Astrocyte (in vitro differentiated cells and primary cell): ENCODE measurements at regions not wholly inside any gene's neighbourhood (a gene's known extent, or its start where the extent isn't known, plus 50 kb on each side); places are given as distances from the start of the nearest gene placed in this dataset.
A peak's percentile ranks its signal among the peaks of the same experiment; 100 is the strongest.

ENCODE experiments used
- DNase-seq: peaks from one replicate; pipeline ENCODE4 v3.0.0-alpha.2; 2010; ENCODE audit warnings: low read depth
- FAIRE-seq: peaks from 2 replicates; lab custom pipeline; 2011; peaks lifted over from hg19 to GRCh38; lab: Jason Lieb, UNC
- H2AFZ ChIP-seq: 2 replicates; pipeline ENCODE4 v1.6.0; 2012; ENCODE audit warnings: low read depth, low read length, inconsistent platforms
- H3K27ac ChIP-seq: 2 replicates; pipeline ENCODE4 v1.5.1; 2011; ENCODE audit warnings: low read depth, low read length, inconsistent platforms
- H3K27me3 ChIP-seq: 2 replicates; pipeline ENCODE4 v1.6.0; 2011; ENCODE audit warnings: low read length, inconsistent platforms; ENCODE audit not compliant: insufficient read depth
- H3K36me3 ChIP-seq: 2 replicates; pipeline ENCODE4 v1.5.1; 2011; ENCODE audit warnings: low read length, inconsistent platforms; ENCODE audit not compliant: insufficient read depth
- H3K4me1 ChIP-seq: 2 replicates; pipeline ENCODE4 v1.5.1; 2011; ENCODE audit warnings: low read length, inconsistent platforms; ENCODE audit not compliant: insufficient read depth
- H3K4me2 ChIP-seq: 2 replicates; pipeline ENCODE4 v1.6.0; 2012; ENCODE audit warnings: low read length, inconsistent platforms
- H3K4me3 ChIP-seq: 2 replicates; pipeline ENCODE4 v1.5.1; 2011; ENCODE audit warnings: low read depth, mild to moderate bottlenecking, low read length, inconsistent platforms; ENCODE audit not compliant: insufficient read depth
- H3K79me2 ChIP-seq: 2 replicates; pipeline ENCODE4 v1.6.0; 2012; ENCODE audit warnings: mild to moderate bottlenecking, low read length, inconsistent platforms; ENCODE audit not compliant: insufficient read depth
- H3K9ac ChIP-seq: 2 replicates; pipeline ENCODE4 v1.6.0; 2012; ENCODE audit warnings: mild to moderate bottlenecking, low read length, inconsistent platforms
- H3K9me3 ChIP-seq: 2 replicates; pipeline ENCODE4 v1.5.1; 2012; ENCODE audit warnings: low read depth, mild to moderate bottlenecking, low read length, inconsistent platforms; ENCODE audit not compliant: insufficient read depth
- H4K20me1 ChIP-seq: 2 replicates; pipeline ENCODE4 v1.6.0; 2012; ENCODE audit warnings: low read length, inconsistent platforms; ENCODE audit not compliant: insufficient read depth
- H3K27ac Mint-ChIP-seq: one replicate; pipeline ENCODE4 v1.8.0; 2021; ENCODE audit warnings: mild to moderate bottlenecking, mixed read lengths; ENCODE audit not compliant: unreplicated experiment
- H3K27me3 Mint-ChIP-seq: one replicate; pipeline ENCODE4 v1.8.0; 2021; ENCODE audit warnings: low read depth, mixed read lengths; ENCODE audit not compliant: unreplicated experiment
- H3K36me3 Mint-ChIP-seq: one replicate; pipeline ENCODE4 v1.8.0; 2021; ENCODE audit warnings: low read depth, mixed read lengths; ENCODE audit not compliant: unreplicated experiment
- H3K4me1 Mint-ChIP-seq: one replicate; pipeline ENCODE4 v1.8.0; 2021; ENCODE audit warnings: low read depth, mixed read lengths; ENCODE audit not compliant: unreplicated experiment
- H3K4me3 Mint-ChIP-seq: one replicate; pipeline ENCODE4 v1.8.0; 2021; ENCODE audit warnings: mild to moderate bottlenecking, moderate library complexity, mixed read lengths; ENCODE audit not compliant: unreplicated experiment
- H3K9me3 Mint-ChIP-seq: one replicate; pipeline ENCODE4 v1.8.0; 2021; ENCODE audit warnings: mild to moderate bottlenecking, mixed read lengths; ENCODE audit not compliant: unreplicated experiment
- EZH2 ChIP-seq: IDR thresholded peaks from 2 replicates; pipeline ENCODE4 v1.6.1; 2012; ENCODE audit warnings: mild to moderate bottlenecking, low read length, inconsistent platforms; ENCODE audit not compliant: insufficient read depth
- TF ChIP-seq, protein P1 (sequence below): IDR thresholded peaks from 2 replicates; pipeline ENCODE4 v1.5.1; 2011; ENCODE audit warnings: low read depth, mild to moderate bottlenecking, inconsistent platforms, low read length, moderate library complexity; ENCODE audit not compliant: insufficient read depth

DNA sequence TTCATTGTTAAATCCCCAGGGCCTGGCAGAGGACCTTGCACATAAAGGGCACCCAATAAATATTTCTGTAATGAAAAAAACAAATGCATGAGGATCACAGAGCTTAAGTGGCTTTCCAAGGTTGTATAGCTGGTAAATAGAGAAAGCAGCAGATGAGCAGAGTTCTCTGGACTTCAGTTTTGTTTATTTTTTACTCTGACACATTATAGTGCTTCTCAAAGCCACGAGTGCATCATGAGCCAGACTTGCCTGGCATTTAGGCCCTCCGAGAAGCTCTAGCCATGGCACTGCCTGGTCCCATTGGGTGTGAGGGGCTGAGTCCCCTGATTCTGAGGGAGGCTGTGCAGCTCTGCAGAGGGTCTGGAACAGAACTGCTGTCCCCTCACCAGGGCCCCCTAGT lies 87.2 kb upstream of the ZNF32 start:
- Mint-ChIP-seq H3K27ac (peak overlapping the region; percentile 35), H3K36me3 (no peaks in the 10 kb centered on the region)

GRCh38 chr10:43734716-43735115 lies 86.0 kb upstream of the ZNF32 start:
- no peak overlapping the region for H3K4me3 ChIP-seq
- TF ChIP-seq, protein P1, sequence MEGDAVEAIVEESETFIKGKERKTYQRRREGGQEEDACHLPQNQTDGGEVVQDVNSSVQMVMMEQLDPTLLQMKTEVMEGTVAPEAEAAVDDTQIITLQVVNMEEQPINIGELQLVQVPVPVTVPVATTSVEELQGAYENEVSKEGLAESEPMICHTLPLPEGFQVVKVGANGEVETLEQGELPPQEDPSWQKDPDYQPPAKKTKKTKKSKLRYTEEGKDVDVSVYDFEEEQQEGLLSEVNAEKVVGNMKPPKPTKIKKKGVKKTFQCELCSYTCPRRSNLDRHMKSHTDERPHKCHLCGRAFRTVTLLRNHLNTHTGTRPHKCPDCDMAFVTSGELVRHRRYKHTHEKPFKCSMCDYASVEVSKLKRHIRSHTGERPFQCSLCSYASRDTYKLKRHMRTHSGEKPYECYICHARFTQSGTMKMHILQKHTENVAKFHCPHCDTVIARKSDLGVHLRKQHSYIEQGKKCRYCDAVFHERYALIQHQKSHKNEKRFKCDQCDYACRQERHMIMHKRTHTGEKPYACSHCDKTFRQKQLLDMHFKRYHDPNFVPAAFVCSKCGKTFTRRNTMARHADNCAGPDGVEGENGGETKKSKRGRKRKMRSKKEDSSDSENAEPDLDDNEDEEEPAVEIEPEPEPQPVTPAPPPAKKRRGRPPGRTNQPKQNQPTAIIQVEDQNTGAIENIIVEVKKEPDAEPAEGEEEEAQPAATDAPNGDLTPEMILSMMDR: no peak
- TF ChIP-seq EZH2: no peak
- H4K20me1 ChIP-seq: no peaks in the 10 kb centered on the region
- H3K4me1 Mint-ChIP-seq: peaks cover 21% of the 10 kb centered on the region
- H3K4me3 Mint-ChIP-seq: no peak overlapping the region
- no peaks in the 10 kb centered on the region for H3K4me1 ChIP-seq
- no peaks in the 10 kb centered on the region for H3K9me3 ChIP-seq
- H3K27ac ChIP-seq: no peak overlapping the region
- DNase-seq (peak; percentile 15), FAIRE-seq (no peak)
- no peak overlapping the region for H3K4me2 ChIP-seq
- H3K9ac ChIP-seq: no peak overlapping the region
- peaks cover under 1% of the 10 kb centered on the region for H3K9me3 Mint-ChIP-seq
- no peaks in the 10 kb centered on the region for H3K36me3 ChIP-seq
- H3K79me2 ChIP-seq: no peaks in the 10 kb centered on the region
- H3K27me3 Mint-ChIP-seq: peaks cover 12% of the 10 kb centered on the region
- no peak overlapping the region for H2AFZ ChIP-seq
- H3K27ac Mint-ChIP-seq: peak overlapping the region; percentile 7
- no peaks in the 10 kb centered on the region for H3K36me3 Mint-ChIP-seq
- H3K27me3 ChIP-seq: peaks cover 2% of the 10 kb centered on the region

More for the DNA sequence above, 87.2 kb upstream of the ZNF32 start:
- Mint-ChIP-seq H3K9me3 (no peaks in the 10 kb centered on the region), H3K4me1 (peaks cover 21% of the 10 kb centered on the region), H3K27me3 (peaks cover 16% of the 10 kb centered on the region), H3K4me3 (no peak overlapping the region)
- TF ChIP-seq, protein P1: no peak
- TF ChIP-seq EZH2: no peak
- H3K9ac ChIP-seq: no peak overlapping the region
- H3K4me3 ChIP-seq: no peak overlapping the region
- peak; percentile 20 for DNase-seq
- peak; percentile 62 for FAIRE-seq
- H3K79me2 ChIP-seq: no peaks in the 10 kb centered on the region
- no peak overlapping the region for H3K27ac ChIP-seq
- H3K36me3 ChIP-seq: no peaks in the 10 kb centered on the region
- H3K9me3 ChIP-seq: no peaks in the 10 kb centered on the region
- H4K20me1 ChIP-seq: no peaks in the 10 kb centered on the region
- H2AFZ ChIP-seq: no peak overlapping the region
- H3K4me1 ChIP-seq: no peaks in the 10 kb centered on the region
- H3K27me3 ChIP-seq: peaks cover 2% of the 10 kb centered on the region
- H3K4me2 ChIP-seq: no peak overlapping the region

DNA sequence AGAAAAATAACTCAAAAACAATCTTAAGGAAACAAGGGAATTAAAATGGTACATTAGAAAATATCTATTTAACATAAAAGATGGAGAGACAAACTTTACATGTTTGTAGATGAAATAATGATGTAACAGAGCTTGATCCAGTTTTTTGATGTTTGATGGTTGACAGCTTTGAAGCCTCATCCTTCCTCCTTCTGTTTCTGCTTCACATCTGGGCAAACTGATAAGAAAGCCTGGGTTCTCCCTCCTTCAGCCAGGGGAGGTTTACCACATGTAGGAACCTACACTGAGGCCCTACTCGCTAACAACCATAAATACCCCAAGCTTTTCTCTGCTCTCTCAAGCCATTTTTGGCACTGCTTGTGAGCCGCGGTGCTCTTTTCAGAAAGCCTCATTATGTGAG lies 82.8 kb upstream of the ZNF32 start:
- FAIRE-seq (no peak), DNase-seq (no peak)
- H3K27ac ChIP-seq: no peak overlapping the region
- no peak overlapping the region for H3K4me3 ChIP-seq
- no peaks in the 10 kb centered on the region for H4K20me1 ChIP-seq
- no peaks in the 10 kb centered on the region for H3K36me3 Mint-ChIP-seq
- no peaks in the 10 kb centered on the region for H3K36me3 ChIP-seq
- H3K27ac Mint-ChIP-seq: no peak overlapping the region
- peaks cover 21% of the 10 kb centered on the region for H3K4me1 Mint-ChIP-seq
- no peaks in the 10 kb centered on the region for H3K4me1 ChIP-seq
- no peak for TF ChIP-seq EZH2
- TF ChIP-seq, protein P1: no peak
- H3K27me3 Mint-ChIP-seq: peaks cover 8% of the 10 kb centered on the region
- no peak overlapping the region for H2AFZ ChIP-seq
- H3K9me3 ChIP-seq: peaks cover 8% of the 10 kb centered on the region
- H3K9me3 Mint-ChIP-seq: peaks cover 19% of the 10 kb centered on the region
- H3K79me2 ChIP-seq: no peaks in the 10 kb centered on the region
- no peak overlapping the region for H3K4me2 ChIP-seq
- H3K4me3 Mint-ChIP-seq: no peak overlapping the region
- H3K9ac ChIP-seq: no peak overlapping the region
- no peaks in the 10 kb centered on the region for H3K27me3 ChIP-seq
